HG02852 (cell line): ENCODE measurements at regions not wholly inside any gene's neighbourhood (a gene's known extent, or its start where the extent isn't known, plus 50 kb on each side); places are given as distances from the start of the nearest gene placed in this dataset.

Source experiments
- ATAC-seq: cut with Tn5 transposase; IDR thresholded peaks from one replicate; pipeline ENCODE4 v1.9.1; 2021; ENCODE audit warnings: mild to moderate bottlenecking, moderate library complexity; ENCODE audit not compliant: unreplicated experiment

DNA sequence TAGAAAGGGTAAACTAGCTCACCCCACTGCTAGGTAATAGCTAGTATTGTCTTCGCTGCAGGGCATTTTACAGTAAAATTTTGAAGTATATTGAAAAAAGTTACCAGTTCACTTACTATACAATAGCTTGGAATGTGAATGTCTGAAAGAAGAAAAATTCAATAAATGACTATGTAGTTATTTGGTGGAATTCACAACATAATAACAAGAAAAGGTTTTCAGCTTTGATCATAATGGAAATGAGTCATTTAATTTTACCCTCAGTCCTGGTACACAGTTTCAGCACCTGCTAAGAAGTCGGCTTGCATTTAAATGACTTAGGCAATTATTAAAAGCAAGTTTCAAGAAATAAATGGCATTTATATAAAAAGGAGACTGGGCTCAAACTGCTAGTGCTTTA is 90.4 kb downstream of the NUP35 start:
- ATAC-seq, result peak; percentile 87

GRCh38 chr2:183215917-183216316 is 91.7 kb downstream of the NUP35 start:
- no peak for ATAC-seq

DNA sequence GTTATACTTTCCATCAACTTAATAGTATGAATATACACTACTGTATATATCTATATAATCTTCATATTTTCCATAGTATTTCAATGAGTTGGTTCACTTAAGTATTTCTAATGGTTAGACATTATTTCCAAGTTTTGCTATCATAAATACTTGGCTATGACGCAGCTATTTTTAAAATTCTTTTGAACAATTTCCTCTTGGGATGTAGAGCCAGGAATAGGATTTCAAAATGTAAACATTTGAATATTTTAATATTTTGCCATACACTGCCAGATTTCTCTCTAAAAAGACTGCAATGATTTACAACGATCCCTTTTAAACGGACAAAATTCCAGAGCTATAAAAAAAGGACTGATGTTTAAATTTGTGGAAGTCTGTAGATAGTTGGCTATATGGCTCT is 95.6 kb downstream of the NUP35 start:
- ATAC-seq, result no peak

GRCh38 chr2:183222751-183223150 is 98.5 kb downstream of the NUP35 start:
- ATAC-seq, result no peak

DNA sequence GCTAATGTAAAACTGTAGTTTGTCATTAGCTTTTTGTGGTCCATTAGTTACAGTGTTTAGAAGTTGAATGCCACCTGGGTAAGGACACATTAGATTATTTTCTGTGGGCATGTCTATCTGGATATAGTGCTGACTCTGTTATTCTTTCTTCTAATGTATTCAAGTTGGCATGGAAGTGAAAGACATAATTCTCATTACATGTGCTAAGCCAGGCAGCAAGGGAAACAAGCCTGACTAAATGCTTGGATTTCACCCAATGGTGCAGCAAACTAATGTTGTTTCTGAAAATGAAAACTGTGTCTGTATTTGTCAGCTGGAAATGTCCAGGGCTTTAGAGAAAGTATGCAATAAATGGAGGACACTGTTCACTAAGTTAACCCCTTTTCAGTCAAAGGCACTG is 100.7 kb downstream of the NUP35 start:
- no peak for ATAC-seq

DNA sequence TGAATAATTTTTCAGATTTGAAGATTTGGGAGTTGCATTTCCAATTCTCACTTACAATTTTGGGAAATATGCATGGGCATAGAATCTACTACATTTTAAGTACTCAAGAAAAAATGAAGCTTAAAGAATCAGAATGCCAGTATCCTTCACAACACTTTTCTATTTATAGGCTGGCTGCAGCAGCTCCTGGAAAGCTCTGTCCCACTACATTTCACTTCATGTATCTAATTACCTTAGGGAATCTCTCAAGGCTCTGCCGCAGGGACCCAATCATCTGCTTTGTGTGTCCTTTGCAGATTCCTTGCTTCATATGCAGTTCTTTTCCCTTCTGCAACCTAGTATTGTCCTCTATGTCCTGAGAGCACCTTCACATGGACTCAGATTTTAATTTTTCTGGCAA is 102.9 kb downstream of the NUP35 start:
- no peak for ATAC-seq

DNA sequence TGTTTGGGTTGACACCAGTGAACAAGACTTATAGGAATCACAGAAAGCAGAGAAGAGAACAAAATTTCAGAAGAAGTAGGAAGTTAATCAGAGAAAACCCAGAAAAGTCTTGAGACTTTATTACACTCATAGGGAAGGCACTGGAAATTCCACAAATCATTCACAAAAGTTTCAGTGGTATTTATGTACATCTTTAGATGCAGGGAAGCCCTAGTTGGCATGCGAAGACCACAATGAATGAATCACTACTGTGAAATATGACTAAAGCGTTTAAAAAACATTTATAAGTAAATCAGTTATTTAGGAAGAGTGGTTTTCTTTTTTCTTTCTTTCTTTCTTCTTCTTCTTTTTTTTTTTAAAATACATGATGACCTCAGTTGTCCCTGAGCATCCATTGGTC is 105.1 kb downstream of the NUP35 start:
- peak; percentile 46 for ATAC-seq

DNA sequence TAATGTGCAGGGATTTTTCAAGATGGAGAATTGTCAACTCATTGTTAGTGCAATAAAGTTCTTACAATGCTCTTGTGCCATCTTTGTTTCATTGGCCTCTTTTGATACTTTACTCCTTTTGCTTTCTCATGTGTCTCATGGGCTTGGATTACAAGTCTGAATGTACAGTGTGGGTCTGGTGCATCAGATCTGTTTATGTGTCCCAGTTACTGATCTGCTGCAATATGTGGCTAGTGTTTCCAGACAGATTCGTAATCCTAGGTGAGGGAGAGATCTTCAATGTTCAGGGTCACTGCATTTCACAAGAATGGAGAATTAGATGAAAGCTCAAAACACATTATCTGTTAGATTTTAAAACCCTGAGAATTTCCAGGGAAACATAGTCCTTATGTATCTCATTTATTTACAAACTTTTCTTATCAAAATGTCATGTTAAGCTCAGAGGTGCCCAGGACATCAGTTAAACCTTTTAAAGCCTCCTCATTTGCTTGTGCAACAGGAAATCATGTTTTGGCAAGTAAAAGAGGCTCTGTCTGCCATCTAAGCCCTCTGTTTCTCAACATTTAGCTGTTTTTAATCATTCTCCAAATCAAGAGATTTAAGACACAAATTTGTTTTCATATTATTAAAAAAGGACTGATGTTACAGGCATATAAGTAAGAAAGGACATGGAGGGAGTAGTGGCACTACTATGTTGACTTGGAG is 108.1 kb downstream of the NUP35 start:
- no peak for ATAC-seq

GRCh38 chr2:183242937-183243336 is 118.7 kb downstream of the NUP35 start:
- ATAC-seq, result no peak

GRCh38 chr2:183243758-183244157 is 119.5 kb downstream of the NUP35 start:
- ATAC-seq, result no peak

DNA sequence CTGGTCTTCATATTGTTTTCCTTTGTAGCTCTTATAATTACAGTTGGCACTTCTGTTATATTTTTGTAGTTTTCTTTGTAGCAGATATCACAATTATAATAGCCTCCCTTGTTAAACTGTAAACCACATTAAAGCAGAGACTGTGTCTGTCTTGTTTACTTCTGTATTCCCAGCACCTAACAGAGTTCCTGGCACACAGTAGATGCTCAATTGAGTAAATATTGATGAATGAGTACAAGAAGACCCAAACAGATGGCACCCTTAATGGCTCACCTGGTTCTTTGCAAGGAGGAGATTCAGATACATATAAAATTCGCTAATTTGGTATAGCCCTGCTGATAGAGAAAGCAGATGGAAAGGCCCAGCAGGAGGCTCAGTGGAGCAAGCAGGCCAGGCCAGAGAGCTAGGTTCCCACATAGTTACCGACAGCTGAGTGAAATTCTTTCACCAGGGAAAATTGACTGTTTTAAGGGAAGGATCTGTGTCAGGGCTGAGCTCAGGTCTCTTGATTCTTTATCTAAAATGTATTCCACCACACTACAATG is 120.1 kb downstream of the NUP35 start:
- no peak for ATAC-seq

DNA sequence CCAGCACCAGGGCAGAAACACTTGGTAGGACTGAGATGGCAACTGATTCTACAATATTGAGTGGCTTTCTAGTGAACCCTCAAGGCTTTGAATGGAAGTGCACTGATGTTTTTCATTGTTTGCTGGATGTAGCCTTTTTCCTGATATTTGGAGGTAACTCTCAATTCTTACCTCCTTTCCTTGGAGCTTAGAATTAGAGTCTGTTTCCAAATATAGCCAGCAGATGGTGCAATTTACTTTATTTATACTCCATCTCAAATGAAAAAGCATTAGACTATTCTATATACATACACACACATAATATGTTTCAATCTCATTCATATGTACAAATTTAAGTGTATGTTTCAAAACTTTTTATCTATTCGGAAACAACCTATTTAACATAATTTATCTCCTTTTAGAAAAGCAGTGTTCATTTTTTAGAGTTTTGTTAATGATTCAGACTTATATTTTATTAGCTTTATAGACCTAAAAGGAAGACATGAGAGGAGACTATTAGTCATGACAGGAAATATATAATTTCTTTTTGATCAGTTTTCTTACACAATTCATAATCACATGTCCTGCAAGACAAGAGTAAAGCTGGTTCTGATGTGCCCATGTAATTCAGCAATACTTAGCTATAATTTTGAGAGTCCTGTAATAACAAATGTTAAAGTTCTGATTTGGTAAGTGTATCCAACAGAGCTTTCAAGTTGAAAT is 124.8 kb downstream of the NUP35 start:
- ATAC-seq, result peak; percentile 66

- no peak for ATAC-seq
These were observed 125.8 kb downstream of the NUP35 start for GRCh38 chr2:183250061-183250460.

- no peak for ATAC-seq
These were observed 126.2 kb downstream of the NUP35 start for GRCh38 chr2:183250472-183250871.

GRCh38 chr2:183253441-183254130 is 129.3 kb downstream of the NUP35 start:
- ATAC-seq, result no peak

DNA sequence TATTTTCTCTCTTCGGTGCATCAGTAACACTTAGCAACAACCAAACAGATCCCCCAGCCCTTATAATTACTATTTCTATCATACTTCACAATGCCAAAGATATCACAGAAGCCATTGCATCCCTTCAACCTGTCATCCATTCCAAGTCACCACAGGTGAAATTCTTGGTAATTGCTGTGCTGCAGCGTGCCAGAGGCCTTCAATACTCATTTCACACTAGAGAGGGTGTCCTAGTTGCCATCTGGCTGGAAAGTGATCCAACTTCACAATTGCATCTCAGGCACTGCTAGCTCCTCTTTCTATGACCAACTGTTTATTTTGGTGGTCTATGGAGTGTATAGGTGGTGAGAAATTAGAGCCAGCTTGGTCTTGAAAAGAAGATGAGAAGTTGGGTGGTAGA is 131.2 kb downstream of the NUP35 start:
- no peak for ATAC-seq

DNA sequence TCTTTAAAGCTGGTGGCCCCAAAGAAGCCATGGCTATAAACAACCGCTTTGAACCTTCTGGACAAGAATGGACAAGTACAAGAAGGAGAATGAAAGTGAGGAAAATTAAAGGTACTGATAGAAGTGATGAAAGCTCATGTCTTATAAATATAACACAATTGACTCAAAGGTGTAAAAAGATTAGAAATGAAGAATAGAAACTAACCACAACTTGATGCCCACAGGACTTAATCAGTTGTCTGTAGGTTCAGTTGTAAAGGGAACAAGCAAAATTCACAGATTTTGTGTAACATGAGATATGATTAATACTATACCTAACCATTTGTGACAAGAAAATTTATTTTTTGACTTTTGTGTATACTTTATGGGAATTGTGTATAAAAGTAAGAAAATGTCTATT is 135.7 kb downstream of the NUP35 start:
- no peak for ATAC-seq

DNA sequence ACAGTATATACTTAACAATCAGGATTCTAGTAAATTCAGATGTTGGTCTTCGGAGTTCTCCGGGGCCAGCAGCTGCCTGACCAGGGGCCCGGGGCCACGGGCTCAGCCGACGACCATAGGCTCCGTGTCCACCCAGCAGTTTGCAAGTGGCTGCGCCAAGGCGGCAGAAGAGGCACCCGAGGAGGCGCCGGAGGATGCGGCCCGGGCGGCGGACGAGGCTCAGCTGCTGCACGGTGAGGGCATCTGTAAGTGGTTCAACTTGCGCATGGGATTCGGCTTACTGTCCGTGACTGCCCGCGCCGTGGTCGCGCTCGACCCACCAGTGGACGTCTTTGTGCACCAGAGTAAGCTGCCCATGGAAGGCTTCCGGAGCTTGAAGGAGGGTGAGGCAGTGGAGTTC is 136.3 kb downstream of the NUP35 start:
- no peak for ATAC-seq

DNA sequence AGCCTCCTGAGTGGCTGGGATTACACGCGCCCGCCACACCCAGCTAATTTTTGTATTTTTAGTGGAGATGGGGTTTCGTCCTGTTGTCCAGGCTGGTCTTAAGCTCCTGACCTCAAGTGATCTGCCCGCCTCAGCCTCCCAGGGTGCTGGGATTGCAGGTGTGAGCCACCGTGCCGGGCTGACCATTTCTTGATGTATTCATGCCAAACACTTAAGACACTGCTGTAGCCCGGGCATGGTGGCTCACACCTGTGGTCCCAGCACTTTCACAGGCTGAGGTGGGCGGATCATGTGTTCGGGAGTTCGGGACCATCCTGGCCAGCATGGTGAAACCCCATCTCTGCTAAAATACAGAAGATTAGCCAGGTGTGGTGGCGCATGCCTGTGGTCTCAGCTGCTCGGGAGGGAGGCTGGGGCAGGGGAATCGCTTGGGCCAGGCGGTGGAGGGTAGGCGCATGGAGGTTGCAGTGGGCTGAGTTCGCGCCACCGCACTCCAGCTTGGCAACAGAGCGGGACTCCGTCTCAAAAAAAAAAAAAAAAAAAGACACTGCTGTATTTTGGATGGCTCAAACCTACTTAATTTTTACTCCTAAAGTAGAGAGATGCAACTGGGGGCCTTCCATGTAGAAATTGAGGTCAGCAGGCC is 140.8 kb downstream of the NUP35 start:
- ATAC-seq, result no peak

DNA sequence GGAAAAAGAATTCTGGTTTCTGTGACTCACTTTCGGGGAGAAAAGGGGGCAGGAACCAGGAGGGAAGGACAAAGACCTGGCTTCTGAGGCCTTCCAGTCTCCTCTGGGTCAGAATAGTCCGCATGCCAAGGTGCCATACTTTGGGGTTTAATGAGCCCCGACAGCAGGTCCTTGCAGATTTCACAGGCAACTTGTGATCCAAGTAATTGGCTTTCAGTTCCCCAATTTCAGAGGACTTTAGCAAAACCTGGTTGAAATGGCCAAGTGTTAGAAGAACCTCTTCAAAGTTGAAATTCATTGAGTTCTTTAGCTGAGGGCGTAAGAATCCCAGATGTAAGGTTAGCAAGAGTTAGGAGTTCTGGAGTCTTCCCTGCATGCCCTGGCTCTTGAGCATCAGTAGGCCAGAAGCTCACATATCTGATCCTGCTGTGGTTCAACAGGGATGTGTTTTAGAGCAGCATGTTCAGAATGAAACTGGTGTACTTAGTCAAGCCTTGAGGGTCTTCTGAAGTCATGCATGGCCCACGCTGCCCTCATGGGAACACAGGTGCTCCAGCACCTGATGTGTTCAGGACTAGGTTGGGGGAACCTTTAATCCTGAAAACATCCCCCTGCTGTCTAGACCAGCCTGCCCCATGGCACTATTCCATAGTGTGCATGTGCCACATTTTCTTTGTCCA is 143.0 kb downstream of the NUP35 start:
- ATAC-seq, result peak; percentile 76

DNA sequence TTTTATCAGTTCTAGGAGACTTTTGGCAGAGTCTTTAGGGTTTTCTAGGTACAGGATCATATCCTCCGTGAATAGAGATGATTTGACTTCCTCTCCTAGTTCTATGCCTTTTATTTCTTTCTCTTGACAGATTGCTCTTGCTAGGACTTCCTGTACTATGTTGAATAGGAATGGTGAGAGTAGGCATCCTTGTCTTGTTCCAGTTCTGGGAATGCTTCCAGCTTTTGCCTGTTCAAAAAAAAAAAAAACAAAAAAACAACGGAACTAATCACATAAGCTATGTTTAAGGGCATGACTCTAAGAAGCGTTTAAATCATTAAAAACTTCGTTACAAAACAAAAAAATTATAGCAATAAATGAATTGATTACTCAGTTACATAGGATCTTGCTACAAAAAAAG is 145.7 kb downstream of the NUP35 start:
- no peak for ATAC-seq
